GM18511 (cell line): ENCODE measurements at regions not wholly inside any gene's neighbourhood (a gene's known extent, or its start where the extent isn't known, plus 50 kb on each side); places are given as distances from the start of the nearest gene placed in this dataset.
"Not testable (repeated sequence)": the region's sequence is repeated elsewhere in the genome, so short reads cannot be mapped to it uniquely, and the experiment has no call there.

Experiments used
- ATAC-seq: cut with Tn5 transposase; IDR thresholded peaks from one replicate; pipeline ENCODE4 v1.9.1; 2021; ENCODE audit warnings: mild to moderate bottlenecking, moderate library complexity; ENCODE audit not compliant: unreplicated experiment

GRCh38 chr3:95781598-95781997 is 1032.8 kb upstream of the EPHA6 start:
- ATAC-seq = no peak

- ATAC-seq = no peak
Observed at GRCh38 chr3:95789111-95789510, 1025.3 kb upstream of the EPHA6 start.

GRCh38 chr3:95797081-95797480 is 1017.3 kb upstream of the EPHA6 start:
- no peak for ATAC-seq

- no peak for ATAC-seq
Observed at GRCh38 chr3:95798628-95799027, 1015.8 kb upstream of the EPHA6 start.

- no peak for ATAC-seq
Observed at GRCh38 chr3:95810462-95810861, 1003.9 kb upstream of the EPHA6 start.

- ATAC-seq = no peak
Observed at GRCh38 chr3:95813244-95813643, 1001.1 kb upstream of the EPHA6 start.

GRCh38 chr3:95815828-95816227 is 998.6 kb upstream of the EPHA6 start:
- ATAC-seq = no peak

GRCh38 chr3:95826419-95826818 is 988.0 kb upstream of the EPHA6 start:
- ATAC-seq = no peak

- no peak for ATAC-seq
Observed at GRCh38 chr3:95832146-95832545, 982.2 kb upstream of the EPHA6 start.

- not testable (repeated sequence) for ATAC-seq
Observed at GRCh38 chr3:95860628-95861027, 953.8 kb upstream of the EPHA6 start.

- ATAC-seq = no peak
Observed at GRCh38 chr3:95883801-95884200, 930.6 kb upstream of the EPHA6 start.

GRCh38 chr3:95886616-95887015 is 927.8 kb upstream of the EPHA6 start:
- no peak for ATAC-seq

- ATAC-seq = no peak
Observed at GRCh38 chr3:95887114-95887513, 927.3 kb upstream of the EPHA6 start.

GRCh38 chr3:95894820-95895219 is 919.6 kb upstream of the EPHA6 start:
- no peak for ATAC-seq

GRCh38 chr3:95899494-95899893 is 914.9 kb upstream of the EPHA6 start:
- no peak for ATAC-seq

GRCh38 chr3:95899911-95900310 is 914.5 kb upstream of the EPHA6 start:
- ATAC-seq = no peak

- no peak for ATAC-seq
Observed at GRCh38 chr3:95901948-95902347, 912.4 kb upstream of the EPHA6 start.

- no peak for ATAC-seq
Observed at GRCh38 chr3:95905182-95905581, 909.2 kb upstream of the EPHA6 start.

GRCh38 chr3:95911767-95912166 is 902.6 kb upstream of the EPHA6 start:
- ATAC-seq = no peak

GRCh38 chr3:95923496-95924210 is 890.7 kb upstream of the EPHA6 start:
- ATAC-seq = no peak

GRCh38 chr3:95926904-95927501 is 887.4 kb upstream of the EPHA6 start:
- no peak for ATAC-seq

GRCh38 chr3:95934181-95934580 is 880.2 kb upstream of the EPHA6 start:
- no peak for ATAC-seq
